Activated B cell treated with CpG ODN at 0.5 μM for 24 hours (primary cell): ENCODE measurements at regions not wholly inside any gene's neighbourhood (a gene's known extent, or its start where the extent isn't known, plus 50 kb on each side); places are given as distances from the start of the nearest gene placed in this dataset.

ENCODE experiments used
- ATAC-seq: fragments of 200-7000 bp; cut with Tn5 transposase; one replicate; pipeline ENCODE4 v1.10.0; 2021; ENCODE audit warnings: low read depth, mild to moderate bottlenecking, moderate library complexity
- CTCF ChIA-PET: fragments of 350-600 bp; sonication (Branson Sonifier 250); formaldehyde crosslinking; loops from one replicate; lab custom pipeline; 2021; ENCODE audit warnings: antibody characterized with exemption; lab: Charles Lee
- POLR2A ChIA-PET: fragments of 350-600 bp; sonication (Branson Sonifier 250); formaldehyde crosslinking; loops from one replicate; lab custom pipeline; 2021; ENCODE audit warnings: antibody characterized with exemption; lab: Charles Lee
- DNase-seq: peaks from one replicate; pipeline ENCODE4 v3.0.0; 2022
- H3K27ac Mint-ChIP-seq: one replicate; pipeline ENCODE4 v1.8.0; 2020; ENCODE audit warnings: mixed read lengths
- H3K27me3 Mint-ChIP-seq: one replicate; pipeline ENCODE4 v1.8.0; 2021; ENCODE audit warnings: mixed read lengths
- H3K36me3 Mint-ChIP-seq: one replicate; pipeline ENCODE4 v1.8.0; 2021; ENCODE audit warnings: low read depth, mixed read lengths
- H3K4me1 Mint-ChIP-seq: one replicate; pipeline ENCODE4 v1.8.0; 2021; ENCODE audit warnings: mixed read lengths
- H3K4me3 Mint-ChIP-seq: one replicate; pipeline ENCODE4 v1.8.0; 2020; ENCODE audit warnings: mild to moderate bottlenecking, mixed read lengths
- H3K9me3 Mint-ChIP-seq: one replicate; pipeline ENCODE4 v1.8.0; 2020; ENCODE audit warnings: mixed read lengths
- CTCF ChIP-seq: fragments of 200-600 bp; IDR thresholded peaks from one replicate; pipeline ENCODE4 v1.8.0; 2022; ENCODE audit warnings: antibody characterized with exemption, mild to moderate bottlenecking
- intact Hi-C: fragments of 100-400 bp; cut with micrococcal nuclease; formaldehyde crosslinking; loops from one replicate; pipeline ENCODE4 v1.15.1; 2024

- no peak for ATAC-seq
- H3K36me3 Mint-ChIP-seq, result no peaks in the 10 kb centered on the region
- no peaks in the 10 kb centered on the region for H3K9me3 Mint-ChIP-seq
- intact Hi-C loops, result no loop called here
- CTCF ChIA-PET, result no interaction called here
- H3K4me1 Mint-ChIP-seq, result no peaks in the 10 kb centered on the region
- POLR2A ChIA-PET, result no interaction called here
- no peak for TF ChIP-seq CTCF
- no peak overlapping the region for H3K4me3 Mint-ChIP-seq
- DNase-seq, result no peak
- H3K27me3 Mint-ChIP-seq, result peaks cover 2% of the 10 kb centered on the region
- H3K27ac Mint-ChIP-seq, result no peak overlapping the region
These were observed 159.0 kb upstream of the VEPH1 start for GRCh38 chr3:157662171-157662570.

- peaks cover 2% of the 10 kb centered on the region for H3K27me3 Mint-ChIP-seq
- no peaks in the 10 kb centered on the region for H3K9me3 Mint-ChIP-seq
- ChIA-PET POLR2A (no interaction called here), CTCF (no interaction called here)
- no peak overlapping the region for H3K27ac Mint-ChIP-seq
- no peak for TF ChIP-seq CTCF
- ATAC-seq (no peak), DNase-seq (no peak)
- H3K4me1 Mint-ChIP-seq, result no peaks in the 10 kb centered on the region
- H3K4me3 Mint-ChIP-seq, result no peak overlapping the region
- H3K36me3 Mint-ChIP-seq, result no peaks in the 10 kb centered on the region
- intact Hi-C loops, result no loop called here
These were observed 157.6 kb upstream of the VEPH1 start for GRCh38 chr3:157660847-157661246.

- no peak for DNase-seq
- CTCF ChIA-PET, result no interaction called here
- ATAC-seq, result no peak
These were observed 149.2 kb upstream of the VEPH1 start for GRCh38 chr3:157652366-157652765.

GRCh38 chr3:157650699-157651098, 147.5 kb upstream of the VEPH1 start:
- TF ChIP-seq CTCF, result no peak
- ChIA-PET POLR2A (no interaction called here), CTCF (no interaction called here)
- DNase-seq (no peak), ATAC-seq (no peak)
- H3K4me1 Mint-ChIP-seq, result no peaks in the 10 kb centered on the region
- H3K36me3 Mint-ChIP-seq, result no peaks in the 10 kb centered on the region
- intact Hi-C loops, result no loop called here
- H3K9me3 Mint-ChIP-seq, result no peaks in the 10 kb centered on the region
- no peak overlapping the region for H3K27ac Mint-ChIP-seq
- no peaks in the 10 kb centered on the region for H3K27me3 Mint-ChIP-seq
- H3K4me3 Mint-ChIP-seq, result no peak overlapping the region

More at GRCh38 chr3:157652366-157652765, 149.2 kb upstream of the VEPH1 start:
- no peak overlapping the region for H3K4me3 Mint-ChIP-seq
- no peaks in the 10 kb centered on the region for H3K4me1 Mint-ChIP-seq
- no peak overlapping the region for H3K27ac Mint-ChIP-seq
- POLR2A ChIA-PET, result no interaction called here
- no peak for TF ChIP-seq CTCF
- no peaks in the 10 kb centered on the region for H3K9me3 Mint-ChIP-seq
- intact Hi-C loops, result no loop called here
- H3K36me3 Mint-ChIP-seq, result no peaks in the 10 kb centered on the region
- H3K27me3 Mint-ChIP-seq, result no peaks in the 10 kb centered on the region

GRCh38 chr3:157650172-157650571, 147.0 kb upstream of the VEPH1 start:
- H3K4me3 Mint-ChIP-seq, result no peak overlapping the region

More at GRCh38 chr3:157650172-157650571, 147.0 kb upstream of the VEPH1 start:
- H3K27ac Mint-ChIP-seq, result no peak overlapping the region
- TF ChIP-seq CTCF, result no peak
- H3K27me3 Mint-ChIP-seq, result no peaks in the 10 kb centered on the region
- no peaks in the 10 kb centered on the region for H3K36me3 Mint-ChIP-seq
- ATAC-seq (no peak), DNase-seq (no peak)
- H3K4me1 Mint-ChIP-seq, result no peaks in the 10 kb centered on the region
- POLR2A ChIA-PET, result no interaction called here
- CTCF ChIA-PET, result no interaction called here
- H3K9me3 Mint-ChIP-seq, result no peaks in the 10 kb centered on the region
- intact Hi-C loops, result no loop called here
